ENCODE measurements at regions not wholly inside any gene's neighbourhood (a gene's known extent, or its start where the extent isn't known, plus 50 kb on each side); places are given as distances from the start of the nearest gene placed in this dataset.
"Not testable (repeated sequence)": the region's sequence is repeated elsewhere in the genome, so short reads cannot be mapped to it uniquely, and the experiment has no call there.

DNA sequence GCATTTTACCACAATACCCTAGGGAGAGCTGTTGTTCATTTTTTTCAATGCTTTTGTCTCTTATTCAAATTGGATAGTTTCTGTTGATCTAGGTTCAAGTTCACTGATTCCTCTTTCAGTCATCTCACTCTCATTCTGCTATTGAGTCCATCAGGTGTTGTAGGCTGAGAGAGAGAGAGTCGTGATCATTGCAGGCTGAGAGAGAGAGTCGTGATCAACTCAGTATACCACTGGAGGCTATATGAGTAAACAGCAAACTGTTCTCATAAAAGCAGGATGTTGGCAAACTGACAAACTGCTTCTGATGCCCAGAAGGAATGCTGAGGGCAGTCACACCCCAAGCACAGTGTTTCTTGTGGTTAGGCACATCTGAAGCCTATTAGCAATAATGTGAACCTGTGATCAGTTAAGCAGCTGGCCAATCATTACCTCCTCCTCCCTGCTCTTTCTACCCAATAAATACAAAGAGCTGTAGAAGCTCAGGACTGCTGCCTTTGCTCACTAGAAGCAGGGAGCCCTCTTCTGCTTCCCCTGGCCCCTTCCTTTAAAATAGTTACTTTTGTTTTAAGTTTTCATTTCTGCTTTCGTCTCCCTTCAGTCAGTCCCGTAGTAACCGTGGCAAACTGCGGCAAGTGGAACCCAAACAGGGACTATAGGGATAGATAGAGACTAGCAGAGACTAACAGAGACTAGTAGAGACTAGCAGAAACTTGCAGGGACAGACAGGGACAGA, 476.1 kb upstream of the ACO1 start:
- Histone ChIP-seq H3K9me3 (ENCODE audit: control insufficient read depth, insufficient read depth, low read length) (no peaks in the 10 kb centered on the region), H3K9ac (ENCODE audit: low read depth, low read length) (no peak overlapping the region), H3K36me3 (ENCODE audit: insufficient read depth, low read length) (no peaks in the 10 kb centered on the region), H3K4me1 (ENCODE audit: insufficient read depth, low read length) (peaks cover 6% of the 10 kb centered on the region; the same call in 1 of the 2 replicates)

GRCh38 chr9:31908891-31909480, 475.5 kb upstream of the ACO1 start:
- Histone ChIP-seq H3K9me3 (ENCODE audit: control insufficient read depth, insufficient read depth, low read length) (no peaks in the 10 kb centered on the region), H3K4me1 (ENCODE audit: insufficient read depth, low read length) (peaks cover 6% of the 10 kb centered on the region; the same call in 1 of the 2 replicates), H3K9ac (ENCODE audit: low read depth, low read length) (no peak overlapping the region), H3K36me3 (ENCODE audit: insufficient read depth, low read length) (no peaks in the 10 kb centered on the region)

DNA sequence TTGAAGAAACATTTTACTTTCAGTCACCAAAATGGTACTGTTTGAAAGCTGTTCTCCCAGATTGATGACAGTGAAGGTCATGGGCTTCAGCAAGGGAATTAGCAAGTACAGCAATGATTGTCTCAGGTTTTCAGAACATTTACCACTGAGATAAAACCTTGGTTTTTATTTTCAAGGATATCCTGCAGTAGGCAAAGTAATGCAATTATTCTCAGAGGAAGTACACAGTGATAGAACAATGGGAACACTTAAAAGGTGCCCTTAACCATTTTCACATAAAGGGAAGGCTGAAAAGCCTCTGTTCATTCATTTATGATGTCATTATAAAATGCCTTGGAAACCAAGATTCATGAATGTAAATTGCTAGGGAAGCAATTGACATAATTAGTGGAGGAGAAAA, 471.8 kb upstream of the ACO1 start:
- Histone ChIP-seq H3K4me1 (ENCODE audit: insufficient read depth, low read length) (peaks cover 6% of the 10 kb centered on the region; the same call in 1 of the 2 replicates), H3K36me3 (ENCODE audit: insufficient read depth, low read length) (no peaks in the 10 kb centered on the region), H3K9ac (ENCODE audit: low read depth, low read length) (no peak overlapping the region), H3K9me3 (ENCODE audit: control insufficient read depth, insufficient read depth, low read length) (no peaks in the 10 kb centered on the region)

- H3K9ac ChIP-seq (ENCODE audit: low read depth, low read length) = no peak overlapping the region
- peaks cover 6% of the 10 kb centered on the region; the same call in 1 of the 2 replicates for H3K4me1 ChIP-seq (ENCODE audit: insufficient read depth, low read length)
- H3K36me3 ChIP-seq (ENCODE audit: insufficient read depth, low read length) = no peaks in the 10 kb centered on the region
- no peaks in the 10 kb centered on the region for H3K9me3 ChIP-seq (ENCODE audit: control insufficient read depth, insufficient read depth, low read length)
These were observed 467.7 kb upstream of the ACO1 start for GRCh38 chr9:31916591-31917241.

DNA sequence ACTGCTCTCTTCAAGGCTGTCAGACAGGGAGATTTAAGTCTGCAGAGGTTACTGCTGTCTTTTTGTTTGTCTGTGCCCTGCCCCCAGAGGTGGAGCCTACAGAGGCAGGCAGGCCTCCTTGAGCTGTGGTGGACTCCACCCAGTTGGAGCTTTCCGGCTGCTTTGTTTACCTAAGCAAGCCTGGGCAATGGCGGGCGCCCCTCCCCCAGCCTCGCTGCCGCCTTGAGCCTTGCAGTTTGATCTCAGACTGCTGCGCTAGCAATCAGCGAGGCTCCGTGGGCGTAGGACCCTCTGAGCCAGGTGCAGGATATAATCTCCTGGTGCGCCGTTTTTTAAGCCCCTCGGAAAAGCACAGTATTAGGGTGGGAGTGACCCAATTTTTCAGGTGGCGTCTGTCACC, 446.7 kb upstream of the ACO1 start:
- not testable (repeated sequence) for H3K4me1 ChIP-seq (ENCODE audit: insufficient read depth, low read length)

DNA sequence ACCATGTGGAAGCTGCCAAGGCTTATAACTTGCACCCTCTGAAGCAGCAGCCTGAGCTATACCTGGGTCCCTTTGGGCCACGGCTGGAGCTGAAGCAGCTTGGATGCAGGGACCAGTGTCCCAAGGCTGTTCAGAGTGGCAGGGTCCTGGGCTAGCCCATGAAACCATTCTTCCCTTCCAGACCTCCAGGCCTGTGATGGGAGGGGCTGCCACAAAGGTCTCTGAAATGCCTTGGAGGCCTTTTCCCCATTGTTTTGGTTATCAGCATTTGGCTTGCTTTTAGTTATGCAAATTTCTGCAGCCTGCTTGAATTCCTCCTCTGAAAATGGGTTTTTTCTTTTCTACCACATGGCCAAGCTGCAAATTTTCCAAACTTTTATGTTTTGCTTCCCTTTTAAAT, 433.7 kb upstream of the ACO1 start:
- H3K9me3 ChIP-seq (ENCODE audit: control insufficient read depth, insufficient read depth, low read length) = no peaks in the 10 kb centered on the region; the same call in 1 of the 2 replicates
- no peaks in the 10 kb centered on the region for H3K36me3 ChIP-seq (ENCODE audit: insufficient read depth, low read length)
- no peak overlapping the region for H3K9ac ChIP-seq (ENCODE audit: low read depth, low read length)
- H3K4me1 ChIP-seq (ENCODE audit: insufficient read depth, low read length) = no peaks in the 10 kb centered on the region

More for the DNA sequence above, 446.7 kb upstream of the ACO1 start:
- H3K9me3 ChIP-seq (ENCODE audit: control insufficient read depth, insufficient read depth, low read length); H3K9ac ChIP-seq (ENCODE audit: low read depth, low read length); H3K36me3 ChIP-seq (ENCODE audit: insufficient read depth, low read length): not testable (repeated sequence)

DNA sequence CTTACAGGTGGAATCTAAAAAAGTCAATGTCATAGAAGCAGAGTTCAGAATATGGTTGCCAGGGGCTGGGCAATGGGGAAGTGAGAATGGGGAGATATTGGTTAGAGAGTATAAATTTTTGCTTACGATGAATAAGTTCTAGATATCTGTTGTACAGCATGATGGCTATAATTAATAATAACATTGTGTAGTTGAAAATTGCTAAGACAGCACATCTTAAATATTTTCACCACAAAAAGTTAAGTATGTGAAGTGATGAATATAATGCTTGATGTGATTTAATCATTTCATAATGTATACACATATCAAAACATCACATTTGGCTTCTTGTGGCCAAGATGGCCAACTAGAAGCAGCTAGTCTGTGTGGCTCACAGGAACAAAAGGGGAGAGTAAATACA, 425.9 kb upstream of the ACO1 start:
- peaks cover 2% of the 10 kb centered on the region; the same call in 1 of the 2 replicates for H3K9me3 ChIP-seq (ENCODE audit: control insufficient read depth, insufficient read depth, low read length)
- no peaks in the 10 kb centered on the region for H3K36me3 ChIP-seq (ENCODE audit: insufficient read depth, low read length)
- no peak overlapping the region for H3K9ac ChIP-seq (ENCODE audit: low read depth, low read length)
- H3K4me1 ChIP-seq (ENCODE audit: insufficient read depth, low read length) = no peaks in the 10 kb centered on the region

GRCh38 chr9:31969552-31969951, 414.9 kb upstream of the ACO1 start:
- H3K9me3 ChIP-seq (ENCODE audit: control insufficient read depth, insufficient read depth, low read length) = no peaks in the 10 kb centered on the region
- H3K36me3 ChIP-seq (ENCODE audit: insufficient read depth, low read length) = no peaks in the 10 kb centered on the region
- H3K4me1 ChIP-seq (ENCODE audit: insufficient read depth, low read length) = no peaks in the 10 kb centered on the region
- no peak overlapping the region for H3K9ac ChIP-seq (ENCODE audit: low read depth, low read length)

DNA sequence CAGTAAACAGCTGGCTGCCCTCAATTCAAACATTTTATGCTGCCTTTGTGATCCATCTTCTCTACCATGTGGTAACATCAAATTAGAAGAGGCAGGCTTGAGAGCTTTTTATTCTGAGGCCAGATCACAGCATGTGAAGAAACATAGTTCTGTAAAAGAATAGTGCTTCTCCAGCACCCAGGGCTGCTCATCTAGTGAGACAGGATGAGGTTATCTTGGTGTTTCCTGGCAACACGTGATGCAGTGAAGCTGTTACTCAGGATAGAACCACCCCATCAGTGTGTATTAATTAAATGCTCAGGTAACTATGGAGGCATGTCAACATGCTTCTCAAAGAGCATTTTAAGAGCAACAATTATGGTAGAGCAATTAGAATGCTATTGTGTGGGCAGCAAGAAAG, 400.5 kb upstream of the ACO1 start:
- Histone ChIP-seq H3K4me1 (ENCODE audit: insufficient read depth, low read length) (no peaks in the 10 kb centered on the region), H3K9me3 (ENCODE audit: control insufficient read depth, insufficient read depth, low read length) (peaks cover 3% of the 10 kb centered on the region; the same call in 1 of the 2 replicates), H3K36me3 (ENCODE audit: insufficient read depth, low read length) (no peaks in the 10 kb centered on the region), H3K9ac (ENCODE audit: low read depth, low read length) (no peak overlapping the region)

DNA sequence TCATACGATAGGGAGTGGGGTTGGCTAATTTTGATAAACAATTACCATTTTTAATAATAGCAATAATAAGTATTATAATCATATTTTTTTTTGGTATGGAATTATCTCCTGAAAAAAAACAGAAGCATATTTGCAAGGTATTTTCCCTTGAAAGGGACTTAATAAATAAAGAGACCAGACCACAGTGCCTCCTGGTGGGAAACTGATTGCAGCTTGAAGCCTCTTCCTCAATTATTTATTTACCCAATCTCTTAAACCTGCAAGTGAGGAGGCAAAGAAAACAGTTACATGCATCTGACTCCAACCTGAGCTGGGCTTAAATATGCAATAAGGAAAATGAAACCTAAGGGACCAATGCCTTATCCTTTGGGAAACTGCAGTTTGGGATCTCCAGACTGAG, 388.1 kb upstream of the ACO1 start:
- H3K36me3 ChIP-seq (ENCODE audit: insufficient read depth, low read length) = no peaks in the 10 kb centered on the region
- no peak overlapping the region for H3K9ac ChIP-seq (ENCODE audit: low read depth, low read length)
- H3K4me1 ChIP-seq (ENCODE audit: insufficient read depth, low read length) = no peaks in the 10 kb centered on the region
- no peaks in the 10 kb centered on the region for H3K9me3 ChIP-seq (ENCODE audit: control insufficient read depth, insufficient read depth, low read length)

DNA sequence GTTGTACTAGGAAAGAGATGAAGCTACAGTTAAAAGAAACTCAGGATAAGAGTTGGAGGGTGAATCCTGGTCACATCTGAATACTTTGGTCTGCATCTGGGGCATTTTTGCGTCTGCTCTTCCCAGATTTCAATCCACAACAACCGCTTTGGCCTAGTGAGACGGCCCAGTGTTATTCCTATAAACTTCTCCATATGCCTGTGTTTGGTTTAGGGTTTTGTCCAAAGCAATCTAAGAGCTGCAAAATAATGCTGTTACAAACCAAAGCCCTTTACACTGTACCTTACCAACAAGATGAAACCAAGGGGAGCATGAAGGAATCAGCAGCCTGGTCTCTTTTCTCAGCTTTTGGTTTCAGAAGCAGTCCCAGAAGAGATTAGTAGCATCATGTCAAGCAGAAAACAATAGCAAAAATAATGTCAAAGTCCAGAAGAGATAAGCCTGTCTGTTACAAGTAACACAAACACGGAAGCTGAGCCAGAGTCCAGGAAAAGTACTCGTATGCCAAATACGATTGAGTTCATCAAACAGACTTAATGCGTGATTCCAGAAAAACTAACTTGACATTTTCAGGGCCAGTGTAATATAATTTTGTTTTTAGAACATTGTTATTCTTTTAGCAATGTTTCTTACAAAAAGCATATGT, 379.9 kb upstream of the ACO1 start:
- Histone ChIP-seq H3K4me1 (ENCODE audit: insufficient read depth, low read length) (no peaks in the 10 kb centered on the region), H3K36me3 (ENCODE audit: insufficient read depth, low read length) (no peaks in the 10 kb centered on the region), H3K9me3 (ENCODE audit: control insufficient read depth, insufficient read depth, low read length) (no peaks in the 10 kb centered on the region), H3K9ac (ENCODE audit: low read depth, low read length) (no peak overlapping the region)

DNA sequence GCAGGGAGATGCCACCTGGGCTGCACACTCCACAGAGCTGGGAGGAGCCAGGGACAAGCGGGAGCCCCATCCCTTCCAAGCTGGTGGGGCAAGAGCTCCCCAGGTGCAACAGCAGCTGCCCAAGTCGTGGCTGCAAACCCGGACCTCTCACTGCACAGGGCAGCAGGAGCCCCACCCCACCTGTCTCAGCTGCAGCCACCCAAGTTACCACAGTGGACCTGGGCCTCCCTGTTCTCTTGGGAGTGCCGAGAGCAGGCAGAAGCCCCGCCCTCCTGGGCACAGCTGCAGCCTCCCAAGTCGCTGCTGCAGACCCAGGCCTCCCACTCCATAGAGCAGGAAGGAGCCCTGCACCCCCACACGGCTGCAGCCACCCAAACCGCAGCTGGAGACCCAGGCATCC, 374.1 kb upstream of the ACO1 start:
- no peak overlapping the region for H3K9ac ChIP-seq (ENCODE audit: low read depth, low read length)

GRCh38 chr9:32011049-32011448, 373.4 kb upstream of the ACO1 start:
- Histone ChIP-seq H3K4me1 (ENCODE audit: insufficient read depth, low read length) (no peaks in the 10 kb centered on the region), H3K36me3 (ENCODE audit: insufficient read depth, low read length) (no peaks in the 10 kb centered on the region), H3K9me3 (ENCODE audit: control insufficient read depth, insufficient read depth, low read length) (no peaks in the 10 kb centered on the region), H3K9ac (ENCODE audit: low read depth, low read length) (no peak overlapping the region)

More for the DNA sequence above, 374.1 kb upstream of the ACO1 start:
- Histone ChIP-seq H3K36me3 (ENCODE audit: insufficient read depth, low read length) (no peaks in the 10 kb centered on the region), H3K4me1 (ENCODE audit: insufficient read depth, low read length) (no peaks in the 10 kb centered on the region), H3K9me3 (ENCODE audit: control insufficient read depth, insufficient read depth, low read length) (no peaks in the 10 kb centered on the region)

DNA sequence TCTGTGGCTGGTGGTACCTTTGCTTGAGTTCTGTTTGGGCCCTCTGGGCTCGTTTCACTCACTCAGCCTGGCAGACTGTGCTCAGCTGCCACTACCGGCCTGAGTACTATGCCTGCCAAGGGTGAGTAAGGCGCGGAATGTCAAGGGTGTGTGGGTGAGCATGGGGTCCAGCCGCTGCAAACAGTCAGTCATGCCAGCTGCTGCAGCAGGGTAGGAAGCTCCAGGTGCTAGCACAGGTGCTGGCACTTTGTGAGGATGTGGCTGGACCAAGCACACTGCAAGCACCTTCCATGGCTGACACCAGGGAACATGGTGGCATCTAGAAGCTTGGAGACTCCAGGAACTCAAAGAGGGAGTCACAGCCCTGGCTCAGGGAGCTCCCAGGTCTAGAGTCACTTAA, 368.6 kb upstream of the ACO1 start:
- Histone ChIP-seq H3K9me3 (ENCODE audit: control insufficient read depth, insufficient read depth, low read length) (no peaks in the 10 kb centered on the region), H3K36me3 (ENCODE audit: insufficient read depth, low read length) (no peaks in the 10 kb centered on the region), H3K9ac (ENCODE audit: low read depth, low read length) (no peak overlapping the region), H3K4me1 (ENCODE audit: insufficient read depth, low read length) (no peaks in the 10 kb centered on the region)
